Fibroblast of skin of abdomen (primary cell): ENCODE measurements at regions not wholly inside any gene's neighbourhood (a gene's known extent, or its start where the extent isn't known, plus 50 kb on each side); places are given as distances from the start of the nearest gene placed in this dataset.
"Not testable (repeated sequence)": the region's sequence is repeated elsewhere in the genome, so short reads cannot be mapped to it uniquely, and the experiment has no call there.

Experiments used
- DNase-seq: peaks from one replicate; pipeline ENCODE4 v3.0.0-alpha.2; 2013

DNA sequence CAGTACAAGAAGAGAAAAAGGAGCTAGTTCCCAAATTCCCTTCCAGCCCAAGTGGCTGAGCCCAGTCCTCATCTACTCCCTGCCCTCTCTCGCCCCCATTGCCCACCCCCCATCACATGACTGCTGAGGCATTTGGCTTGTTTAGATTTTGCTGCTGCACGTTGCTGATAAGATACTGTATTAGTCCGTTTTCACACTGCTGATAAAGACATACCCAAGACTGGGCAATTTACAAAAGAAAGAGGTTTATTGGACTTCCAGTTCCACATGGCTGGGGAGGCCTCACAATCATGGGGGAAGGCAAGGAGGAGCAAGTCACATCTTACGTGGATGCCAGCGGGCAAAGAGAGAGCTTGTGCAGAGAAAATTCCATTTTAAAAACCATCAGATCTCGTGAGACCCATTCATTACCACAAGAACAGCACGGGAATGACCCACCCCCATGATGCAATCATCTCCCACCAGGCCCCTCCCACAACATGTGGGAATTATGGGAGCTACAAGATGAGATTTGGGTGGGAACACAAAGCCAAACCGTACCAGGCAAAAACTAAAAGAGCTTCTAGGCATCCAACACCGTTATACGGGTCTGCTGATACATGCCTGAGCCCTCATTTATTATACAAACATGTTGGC lies 243.4 kb downstream of the NUAK1 start:
- DNase-seq = not testable (repeated sequence)

GRCh38 chr12:105897311-105897725 lies 241.4 kb downstream of the NUAK1 start:
- DNase-seq = no peak

GRCh38 chr12:105898271-105898670 lies 240.5 kb downstream of the NUAK1 start:
- not testable (repeated sequence) for DNase-seq

DNA sequence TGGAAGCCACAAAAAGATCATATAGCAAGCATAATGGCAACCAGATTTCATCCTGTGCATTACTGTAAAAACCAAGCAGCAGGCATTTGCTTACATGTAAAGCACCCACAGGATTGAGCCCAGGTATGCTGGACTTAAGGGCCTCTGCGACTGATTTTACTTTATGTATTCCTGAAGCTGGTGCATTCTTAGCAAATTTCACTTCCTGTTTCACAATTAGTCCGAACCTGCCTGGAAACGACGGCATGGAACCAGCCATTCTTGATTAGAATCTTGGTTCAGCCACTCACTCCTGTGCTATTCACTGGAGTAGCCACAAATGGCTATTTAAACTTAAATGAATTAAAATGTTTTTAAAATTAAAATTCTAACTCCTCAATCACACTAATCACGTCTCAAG lies 239.2 kb downstream of the NUAK1 start:
- DNase-seq = peak; percentile 25

DNA sequence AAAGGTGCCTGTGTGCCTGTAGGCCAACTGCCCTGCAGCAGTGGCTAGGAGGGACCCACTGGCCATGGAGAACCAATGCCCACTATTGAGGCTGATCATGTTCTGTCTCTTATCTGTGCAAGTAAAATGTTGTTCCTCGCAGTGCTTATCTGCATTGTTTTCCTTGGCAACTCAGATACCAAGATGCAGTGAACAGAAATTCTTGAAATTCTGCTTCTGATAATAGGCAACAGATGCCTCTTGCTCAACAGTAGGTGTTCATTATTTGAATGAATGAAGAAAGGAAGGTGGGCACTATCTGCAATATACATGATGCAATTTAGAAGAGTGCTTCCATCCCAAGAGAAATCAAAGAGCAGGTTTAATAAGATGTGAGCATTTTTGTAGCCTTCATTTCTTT lies 232.2 kb downstream of the NUAK1 start:
- peak; percentile 15 for DNase-seq

- DNase-seq = peak; percentile 23
These were observed 230.8 kb downstream of the NUAK1 start for GRCh38 chr12:105907982-105908381.

DNA sequence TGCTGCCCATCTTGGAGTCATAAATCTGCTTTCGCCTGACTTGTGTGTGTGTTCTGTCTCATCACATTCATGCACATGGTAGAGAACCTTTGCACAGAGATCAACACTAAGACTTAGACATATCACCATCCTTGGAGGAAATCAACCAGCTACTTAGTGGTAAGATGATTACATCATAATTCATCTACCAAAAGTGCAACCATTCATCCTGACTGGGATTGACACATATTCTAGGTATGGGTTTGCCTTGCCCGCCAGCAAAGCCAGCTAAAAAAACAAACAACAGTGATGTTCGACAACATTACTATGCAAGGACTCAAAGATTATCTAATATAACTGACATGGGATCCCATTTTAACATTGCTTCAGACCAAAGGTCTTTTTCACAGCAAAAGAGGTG lies 228.7 kb downstream of the NUAK1 start:
- DNase-seq = no peak

DNA sequence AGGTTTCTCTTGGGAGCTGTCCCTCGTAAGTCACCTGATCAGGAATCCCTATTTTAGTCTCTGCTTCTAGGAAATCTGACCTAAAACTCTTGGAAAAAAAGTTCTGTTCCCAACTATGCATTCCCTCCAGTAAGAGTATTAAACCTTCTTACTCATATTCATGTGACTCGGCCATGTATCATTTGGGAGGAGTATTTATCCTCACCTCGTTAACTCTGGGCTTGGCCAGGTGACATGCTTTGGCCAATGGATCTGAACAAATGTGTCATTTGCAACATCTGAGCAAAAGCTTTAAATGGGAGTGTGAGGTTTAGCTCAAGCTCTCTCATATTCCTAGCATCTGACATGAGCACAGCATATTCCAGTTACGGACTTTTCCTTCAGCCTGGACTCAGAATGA lies 226.8 kb downstream of the NUAK1 start:
- DNase-seq = no peak

- peak; percentile 51 for DNase-seq
These were observed 225.7 kb downstream of the NUAK1 start for GRCh38 chr12:105912882-105913678.

- peak; percentile 62 for DNase-seq
These were observed 222.6 kb downstream of the NUAK1 start for GRCh38 chr12:105915997-105916759.

- DNase-seq = no peak
These were observed 222.1 kb downstream of the NUAK1 start for GRCh38 chr12:105916760-105917039.

DNA sequence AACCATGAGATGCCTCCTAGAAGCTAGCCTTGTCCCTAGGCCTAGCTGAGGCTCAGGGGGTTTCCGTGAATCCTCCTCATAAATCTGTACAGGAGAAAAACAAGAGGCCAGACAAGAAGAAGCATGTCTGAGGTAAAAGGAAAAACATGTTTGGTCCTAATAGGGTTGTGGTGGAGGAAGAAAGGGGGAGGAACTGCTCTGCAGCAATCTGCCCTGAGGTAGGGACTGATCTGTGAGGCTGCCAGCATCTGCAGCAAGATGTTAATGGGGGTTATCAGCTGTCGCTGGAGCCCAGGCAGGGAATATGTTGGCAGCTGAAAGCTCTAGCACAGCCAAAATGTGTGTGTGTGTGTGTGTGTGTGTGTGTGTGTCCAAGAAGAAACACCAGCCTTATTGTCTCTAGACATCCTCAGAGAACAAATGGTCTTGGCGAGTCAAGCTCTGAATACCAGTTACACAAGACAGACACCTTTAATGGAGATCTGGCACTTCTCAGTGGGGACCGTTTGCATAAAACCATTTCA lies 218.5 kb downstream of the NUAK1 start:
- peak; percentile 81 for DNase-seq

DNA sequence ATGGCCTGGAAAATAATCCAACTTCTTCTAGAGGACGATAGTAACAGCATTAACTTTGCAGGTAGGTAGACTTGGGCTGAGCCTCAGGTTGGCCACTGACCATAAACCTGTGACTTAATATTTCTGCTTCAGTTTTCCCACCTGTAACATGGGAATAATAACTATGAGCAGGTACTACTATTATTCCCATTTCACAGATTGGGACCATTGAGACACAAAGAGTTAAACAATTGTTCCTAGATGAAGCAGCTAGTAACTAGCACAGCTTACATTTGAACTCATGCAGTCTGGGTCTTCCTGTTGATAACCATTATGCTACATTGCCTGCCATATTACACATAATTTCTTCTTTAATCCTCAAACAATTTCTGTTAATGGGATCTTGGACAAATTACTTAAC lies 217.7 kb downstream of the NUAK1 start:
- no peak for DNase-seq

GRCh38 chr12:105921872-105922669 lies 216.7 kb downstream of the NUAK1 start:
- DNase-seq = peak; percentile 61

- DNase-seq = peak; percentile 85
These were observed 216.1 kb downstream of the NUAK1 start for GRCh38 chr12:105922670-105923102.

GRCh38 chr12:105924526-105925208 lies 214.1 kb downstream of the NUAK1 start:
- no peak for DNase-seq

DNA sequence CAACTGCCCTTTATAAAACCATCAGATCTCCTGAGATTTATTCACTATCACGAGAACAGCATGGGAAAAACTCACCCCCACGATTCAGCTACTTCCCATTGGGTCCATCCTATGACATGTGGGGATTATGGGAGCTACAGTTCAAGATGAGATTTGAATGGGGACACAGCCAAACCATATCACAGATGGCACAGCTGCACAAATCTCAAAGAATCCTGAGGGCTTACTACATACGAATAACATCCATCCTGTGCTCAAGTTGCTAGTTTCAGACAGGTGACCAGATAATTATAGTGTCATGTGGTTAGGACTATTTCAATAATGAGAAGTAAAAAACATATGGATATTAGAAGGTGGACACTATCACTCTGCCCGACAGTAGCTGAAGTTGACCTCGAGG lies 211.2 kb downstream of the NUAK1 start:
- no peak for DNase-seq

GRCh38 chr12:105928436-105928835 lies 210.3 kb downstream of the NUAK1 start:
- DNase-seq = no peak

GRCh38 chr12:105929192-105929591 lies 209.6 kb downstream of the NUAK1 start:
- no peak for DNase-seq

GRCh38 chr12:105930557-105931503 lies 207.9 kb downstream of the NUAK1 start:
- no peak for DNase-seq
